Panc1 (cell line): ENCODE measurements at regions not wholly inside any gene's neighbourhood (a gene's known extent, or its start where the extent isn't known, plus 50 kb on each side); places are given as distances from the start of the nearest gene placed in this dataset.

Experiments used
- ATAC-seq: fragments of 200-7000 bp; cut with Tn5 transposase; 2 replicates; pipeline ENCODE4 v1.9.1; 2020; ENCODE audit warnings: mild to moderate bottlenecking, moderate library complexity
- BruUV-seq: library from RNA; stranded (reverse); fragments of 400-500 nt; replicated peaks from 2 replicates; lab custom pipeline; 2021; lab: Mats Ljungman, UMichigan
- CTCF ChIA-PET: fragments of 300-600 bp; sonication (Branson Sonifier 250); formaldehyde crosslinking; loops from one replicate; lab custom pipeline; 2022; ENCODE audit warnings: antibody characterized with exemption; lab: Charles Lee
- POLR2A ChIA-PET: fragments of 300-600 bp; sonication (Branson Sonifier 250); formaldehyde crosslinking; loops from one replicate; lab custom pipeline; 2022; ENCODE audit warnings: antibody characterized with exemption; lab: Charles Lee
- DNase-seq: peaks from one replicate; pipeline ENCODE4 v3.0.0-alpha.2; 2010; ENCODE audit warnings: low read depth, low spot score
- H3K27ac ChIP-seq: 2 replicates; pipeline ENCODE4 v1.5.1; 2011; ENCODE audit warnings: mild to moderate bottlenecking, low read length, inconsistent platforms
- H3K27me3 ChIP-seq: fragments of 200-500 bp; sonication (Bioruptor generic); 2 replicates; pipeline ENCODE4 v1.6.0; 2014; ENCODE audit warnings: low read length, inconsistent platforms; ENCODE audit not compliant: control insufficient read depth, insufficient read depth
- H3K36me3 ChIP-seq: fragments of 200-500 bp; sonication (Bioruptor generic); 2 replicates; pipeline ENCODE4 v1.5.1; 2014; ENCODE audit warnings: inconsistent platforms, mild to moderate bottlenecking, low read length, moderate library complexity; ENCODE audit not compliant: control insufficient read depth, insufficient read depth
- H3K4me1 ChIP-seq: 2 replicates; pipeline ENCODE4 v1.5.1; 2011; ENCODE audit warnings: inconsistent platforms, mild to moderate bottlenecking, low read length, moderate library complexity; ENCODE audit not compliant: control insufficient read depth, insufficient read depth
- H3K4me3 ChIP-seq, 2 experiments: 2 replicates each; pipeline ENCODE4 v1.5.1; 2011 to 2012; ENCODE audit warnings: low read depth in 2 of 2, low read length in 2 of 2, mild to moderate bottlenecking in 2 of 2, inconsistent platforms in 1 of 2, moderate library complexity in 1 of 2
- H3K9me3 ChIP-seq: fragments of 200-500 bp; sonication (Bioruptor generic); 2 replicates; pipeline ENCODE4 v1.5.1; 2014; ENCODE audit warnings: low read depth, mild to moderate bottlenecking, inconsistent platforms, low read length, moderate library complexity; ENCODE audit not compliant: control insufficient read depth, insufficient read depth
- POLR2AphosphoS5 ChIP-seq: IDR thresholded peaks from 2 replicates; pipeline ENCODE4 v1.6.1; 2012; ENCODE audit warnings: mild to moderate bottlenecking, low read depth, low read length, moderate library complexity
- SIN3A ChIP-seq: IDR thresholded peaks from 2 replicates; pipeline ENCODE4 v1.6.1; 2012; ENCODE audit warnings: low read depth, mild to moderate bottlenecking, low read length, moderate library complexity, borderline replicate concordance; ENCODE audit not compliant: insufficient read depth
- TCF7L2 ChIP-seq: IDR thresholded peaks from 2 replicates; pipeline ENCODE4 v1.6.1; 2011; ENCODE audit warnings: mild to moderate bottlenecking, low read depth, low read length, inconsistent platforms
- in situ Hi-C: cut with HindIII; loops from 2 replicates; pipeline ENCODE4 v1.10.0; 2016; ENCODE audit warnings: low sequenced_read_pairs, low pct_unique_long_range_greater_than_20kb
- intact Hi-C: fragments of 100-400 bp; cut with micrococcal nuclease; formaldehyde crosslinking; loops from one replicate; pipeline ENCODE4 v1.10.0; 2022; ENCODE audit not compliant: unreplicated experiment
- TF ChIP-seq, protein P1 (sequence below): fragments of 450-650 bp; IDR thresholded peaks from 2 replicates; pipeline ENCODE4 v1.5.1; 2017; ENCODE audit warnings: mild to moderate bottlenecking
- TF ChIP-seq, protein P2 (sequence below), 2 experiments: IDR thresholded peaks; 2 replicates each; pipeline ENCODE4 v1.6.1; 2011 to 2012; ENCODE audit warnings: low read depth in 2 of 2, control low read depth in 1 of 2, low read length in 1 of 2, mild to moderate bottlenecking in 1 of 2, moderate library complexity in 1 of 2; ENCODE audit not compliant: insufficient read depth in 1 of 2

DNA sequence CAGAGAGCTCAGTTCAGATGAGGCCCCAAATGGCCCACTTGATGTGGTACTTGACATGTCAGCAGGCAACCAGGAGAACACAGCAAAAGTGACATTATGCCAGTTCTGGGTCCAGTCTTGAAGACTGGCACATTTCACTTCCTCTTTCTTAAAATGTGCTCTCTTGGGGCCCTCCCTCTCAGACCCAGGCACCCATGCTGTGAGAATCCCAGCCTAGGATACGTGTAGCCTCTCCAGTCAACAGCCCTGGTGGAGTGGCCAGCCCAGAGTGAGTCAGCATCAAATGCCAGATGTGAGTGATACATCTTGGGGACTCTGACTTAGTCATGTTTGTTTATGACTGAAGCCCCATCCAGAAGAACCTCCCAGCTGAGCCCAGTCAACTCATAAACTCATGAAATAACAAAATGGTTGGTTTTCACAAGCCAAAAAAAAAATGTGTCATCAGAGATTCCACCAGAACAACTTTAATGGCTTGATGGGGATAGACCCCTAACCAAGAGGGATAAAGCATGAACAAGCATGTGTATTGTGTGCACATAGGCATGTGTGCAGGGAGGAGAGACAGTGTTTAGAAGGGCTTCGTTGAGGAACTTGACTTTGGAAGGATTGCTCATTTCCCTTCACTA is 82.5 kb upstream of the TNRC6C start:
- no peaks in the 10 kb centered on the region; the same call in 1 of the 2 replicates for H3K27me3 ChIP-seq
- ChIA-PET POLR2A (no interaction called here), CTCF (no interaction called here)
- no peak overlapping the region for H3K27ac ChIP-seq
- H3K4me1 ChIP-seq: no peaks in the 10 kb centered on the region
- no peak for DNase-seq
- H3K36me3 ChIP-seq: no peaks in the 10 kb centered on the region
- TF ChIP-seq, protein P1, sequence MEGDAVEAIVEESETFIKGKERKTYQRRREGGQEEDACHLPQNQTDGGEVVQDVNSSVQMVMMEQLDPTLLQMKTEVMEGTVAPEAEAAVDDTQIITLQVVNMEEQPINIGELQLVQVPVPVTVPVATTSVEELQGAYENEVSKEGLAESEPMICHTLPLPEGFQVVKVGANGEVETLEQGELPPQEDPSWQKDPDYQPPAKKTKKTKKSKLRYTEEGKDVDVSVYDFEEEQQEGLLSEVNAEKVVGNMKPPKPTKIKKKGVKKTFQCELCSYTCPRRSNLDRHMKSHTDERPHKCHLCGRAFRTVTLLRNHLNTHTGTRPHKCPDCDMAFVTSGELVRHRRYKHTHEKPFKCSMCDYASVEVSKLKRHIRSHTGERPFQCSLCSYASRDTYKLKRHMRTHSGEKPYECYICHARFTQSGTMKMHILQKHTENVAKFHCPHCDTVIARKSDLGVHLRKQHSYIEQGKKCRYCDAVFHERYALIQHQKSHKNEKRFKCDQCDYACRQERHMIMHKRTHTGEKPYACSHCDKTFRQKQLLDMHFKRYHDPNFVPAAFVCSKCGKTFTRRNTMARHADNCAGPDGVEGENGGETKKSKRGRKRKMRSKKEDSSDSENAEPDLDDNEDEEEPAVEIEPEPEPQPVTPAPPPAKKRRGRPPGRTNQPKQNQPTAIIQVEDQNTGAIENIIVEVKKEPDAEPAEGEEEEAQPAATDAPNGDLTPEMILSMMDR: no peak
- no peak for TF ChIP-seq SIN3A
- TF ChIP-seq, protein P2, sequence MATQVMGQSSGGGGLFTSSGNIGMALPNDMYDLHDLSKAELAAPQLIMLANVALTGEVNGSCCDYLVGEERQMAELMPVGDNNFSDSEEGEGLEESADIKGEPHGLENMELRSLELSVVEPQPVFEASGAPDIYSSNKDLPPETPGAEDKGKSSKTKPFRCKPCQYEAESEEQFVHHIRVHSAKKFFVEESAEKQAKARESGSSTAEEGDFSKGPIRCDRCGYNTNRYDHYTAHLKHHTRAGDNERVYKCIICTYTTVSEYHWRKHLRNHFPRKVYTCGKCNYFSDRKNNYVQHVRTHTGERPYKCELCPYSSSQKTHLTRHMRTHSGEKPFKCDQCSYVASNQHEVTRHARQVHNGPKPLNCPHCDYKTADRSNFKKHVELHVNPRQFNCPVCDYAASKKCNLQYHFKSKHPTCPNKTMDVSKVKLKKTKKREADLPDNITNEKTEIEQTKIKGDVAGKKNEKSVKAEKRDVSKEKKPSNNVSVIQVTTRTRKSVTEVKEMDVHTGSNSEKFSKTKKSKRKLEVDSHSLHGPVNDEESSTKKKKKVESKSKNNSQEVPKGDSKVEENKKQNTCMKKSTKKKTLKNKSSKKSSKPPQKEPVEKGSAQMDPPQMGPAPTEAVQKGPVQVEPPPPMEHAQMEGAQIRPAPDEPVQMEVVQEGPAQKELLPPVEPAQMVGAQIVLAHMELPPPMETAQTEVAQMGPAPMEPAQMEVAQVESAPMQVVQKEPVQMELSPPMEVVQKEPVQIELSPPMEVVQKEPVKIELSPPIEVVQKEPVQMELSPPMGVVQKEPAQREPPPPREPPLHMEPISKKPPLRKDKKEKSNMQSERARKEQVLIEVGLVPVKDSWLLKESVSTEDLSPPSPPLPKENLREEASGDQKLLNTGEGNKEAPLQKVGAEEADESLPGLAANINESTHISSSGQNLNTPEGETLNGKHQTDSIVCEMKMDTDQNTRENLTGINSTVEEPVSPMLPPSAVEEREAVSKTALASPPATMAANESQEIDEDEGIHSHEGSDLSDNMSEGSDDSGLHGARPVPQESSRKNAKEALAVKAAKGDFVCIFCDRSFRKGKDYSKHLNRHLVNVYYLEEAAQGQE (IDR thresholded peaks at IDR 0.05; ENCODE audit: insufficient read depth in 1 of 2, low read depth in 2 of 2, low read length in 1 of 2): no peak
- TF ChIP-seq TCF7L2: no peak
- TF ChIP-seq POLR2AphosphoS5: no peak
- intact Hi-C loops: no loop called here
- no TSS peak for BruUV-seq
- no peak overlapping the region for H3K4me3 ChIP-seq
- no peak for ATAC-seq
- in situ Hi-C loops: no loop called here
- peaks cover 7% of the 10 kb centered on the region; the same call in 1 of the 2 replicates for H3K9me3 ChIP-seq

DNA sequence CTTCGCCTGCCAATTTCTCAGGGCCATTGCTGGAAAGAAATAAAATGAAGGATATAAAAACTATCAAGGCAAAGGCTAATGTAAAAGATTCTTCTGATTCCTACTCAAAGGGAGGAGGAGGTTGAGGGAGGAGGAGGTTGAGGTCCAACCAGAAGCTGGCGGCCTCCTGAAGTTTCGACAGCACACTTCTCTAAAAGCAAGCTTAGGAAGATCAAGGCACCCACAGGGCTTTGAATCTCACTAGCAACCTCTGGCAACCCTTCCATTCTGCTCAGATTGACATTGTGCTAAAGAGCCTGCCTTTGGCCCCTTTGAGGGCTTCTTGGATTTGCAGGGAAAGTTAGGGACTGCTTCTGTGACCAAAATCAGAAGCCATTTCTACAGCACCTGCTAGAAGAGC is 81.5 kb upstream of the TNRC6C start:
- H3K4me1 ChIP-seq: no peaks in the 10 kb centered on the region
- POLR2A ChIA-PET: interaction anchor here (0.7 kb wide), 1 partner anchor 542 kb away, joined by 6 read pairs; no protein-coding TSS in a partner anchor
- intact Hi-C loops (no loop called here), in situ Hi-C loops (no loop called here)
- ATAC-seq: no peak
- no peak for DNase-seq
- CTCF ChIA-PET: no interaction called here
- H3K9me3 ChIP-seq: peaks cover 7% of the 10 kb centered on the region; the same call in 1 of the 2 replicates
- no peaks in the 10 kb centered on the region for H3K36me3 ChIP-seq
- TF ChIP-seq, protein P2 (IDR thresholded peaks at IDR 0.05; ENCODE audit: insufficient read depth in 1 of 2, low read depth in 2 of 2, low read length in 1 of 2): no peak
- TF ChIP-seq SIN3A (no peak), TCF7L2 (no peak), POLR2AphosphoS5 (no peak)
- TF ChIP-seq, protein P1: no peak
- no peaks in the 10 kb centered on the region; the same call in 1 of the 2 replicates for H3K27me3 ChIP-seq
- no TSS peak for BruUV-seq
- H3K27ac ChIP-seq: no peak overlapping the region
- H3K4me3 ChIP-seq: no peak overlapping the region
